ENCODE measurements at regions not wholly inside any gene's neighbourhood (a gene's known extent, or its start where the extent isn't known, plus 50 kb on each side); places are given as distances from the start of the nearest gene placed in this dataset.
A peak's percentile ranks its signal among the peaks of the same experiment; 100 is the strongest.

DNA sequence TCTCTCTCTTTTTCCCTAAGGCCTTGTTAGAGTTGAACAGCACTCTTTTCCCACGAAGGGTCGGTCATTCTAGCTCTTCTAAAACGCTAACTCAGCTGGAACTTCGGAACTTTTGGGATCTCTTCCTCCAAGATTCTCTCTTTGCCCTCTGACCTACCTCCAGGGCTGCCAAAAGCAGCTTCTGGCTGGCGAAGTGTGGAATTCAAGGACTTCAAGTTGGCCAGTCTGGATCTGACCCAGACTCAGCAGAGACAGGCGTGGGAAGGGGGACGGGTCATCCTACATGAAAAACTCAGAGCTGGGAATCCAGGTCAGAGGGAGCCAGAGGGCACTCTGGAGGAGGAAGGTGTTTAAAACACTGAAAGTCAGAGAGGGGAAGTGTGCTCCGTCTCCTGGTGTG lies 305.5 kb upstream of the HDAC4 start:
- peaks cover 3% of the 10 kb centered on the region; the same call in 1 of the 3 replicates for H3K9me3 Mint-ChIP-seq
- H3K36me3 Mint-ChIP-seq (ENCODE audit: low read depth), result peaks cover 2% of the 10 kb centered on the region; the same call in 2 of the 3 replicates
- no peak overlapping the region for H3K27ac Mint-ChIP-seq
- Histone ChIP-seq H3K27ac (ENCODE audit: low read depth) (no peak overlapping the region), H3F3A (replicated peaks; ENCODE audit: low read depth) (no peaks in the 10 kb centered on the region), H3K27me3 (ENCODE audit: insufficient read depth) (no peaks in the 10 kb centered on the region), H3K9me2 (ENCODE audit: insufficient read depth) (no peaks in the 10 kb centered on the region), H3K79me2 (replicated peaks; ENCODE audit: insufficient read depth) (no peaks in the 10 kb centered on the region), H3K4me3 (no peak overlapping the region), H3K4me2 (no peak overlapping the region), H2AFZ (peak overlapping the region; percentile 74), H3K36me3 (ENCODE audit: insufficient read depth) (no peaks in the 10 kb centered on the region), H3K4me1 (ENCODE audit: insufficient read depth) (no peaks in the 10 kb centered on the region), H4K20me1 (replicated peaks; ENCODE audit: insufficient read depth) (no peaks in the 10 kb centered on the region)
- peaks cover 7% of the 10 kb centered on the region for H3K4me1 Mint-ChIP-seq
- H3K4me3 Mint-ChIP-seq, result no peak overlapping the region
- no peak for TF ChIP-seq CREB1 (CRISPR knock-in tag; IDR thresholded peaks at IDR 0.05; ENCODE audit: low read depth)
- TF ChIP-seq, protein P1, sequence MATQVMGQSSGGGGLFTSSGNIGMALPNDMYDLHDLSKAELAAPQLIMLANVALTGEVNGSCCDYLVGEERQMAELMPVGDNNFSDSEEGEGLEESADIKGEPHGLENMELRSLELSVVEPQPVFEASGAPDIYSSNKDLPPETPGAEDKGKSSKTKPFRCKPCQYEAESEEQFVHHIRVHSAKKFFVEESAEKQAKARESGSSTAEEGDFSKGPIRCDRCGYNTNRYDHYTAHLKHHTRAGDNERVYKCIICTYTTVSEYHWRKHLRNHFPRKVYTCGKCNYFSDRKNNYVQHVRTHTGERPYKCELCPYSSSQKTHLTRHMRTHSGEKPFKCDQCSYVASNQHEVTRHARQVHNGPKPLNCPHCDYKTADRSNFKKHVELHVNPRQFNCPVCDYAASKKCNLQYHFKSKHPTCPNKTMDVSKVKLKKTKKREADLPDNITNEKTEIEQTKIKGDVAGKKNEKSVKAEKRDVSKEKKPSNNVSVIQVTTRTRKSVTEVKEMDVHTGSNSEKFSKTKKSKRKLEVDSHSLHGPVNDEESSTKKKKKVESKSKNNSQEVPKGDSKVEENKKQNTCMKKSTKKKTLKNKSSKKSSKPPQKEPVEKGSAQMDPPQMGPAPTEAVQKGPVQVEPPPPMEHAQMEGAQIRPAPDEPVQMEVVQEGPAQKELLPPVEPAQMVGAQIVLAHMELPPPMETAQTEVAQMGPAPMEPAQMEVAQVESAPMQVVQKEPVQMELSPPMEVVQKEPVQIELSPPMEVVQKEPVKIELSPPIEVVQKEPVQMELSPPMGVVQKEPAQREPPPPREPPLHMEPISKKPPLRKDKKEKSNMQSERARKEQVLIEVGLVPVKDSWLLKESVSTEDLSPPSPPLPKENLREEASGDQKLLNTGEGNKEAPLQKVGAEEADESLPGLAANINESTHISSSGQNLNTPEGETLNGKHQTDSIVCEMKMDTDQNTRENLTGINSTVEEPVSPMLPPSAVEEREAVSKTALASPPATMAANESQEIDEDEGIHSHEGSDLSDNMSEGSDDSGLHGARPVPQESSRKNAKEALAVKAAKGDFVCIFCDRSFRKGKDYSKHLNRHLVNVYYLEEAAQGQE (IDR thresholded peaks at IDR 0.05; ENCODE audit: unreplicated experiment), result no peak
- TF ChIP-seq, protein P2, sequence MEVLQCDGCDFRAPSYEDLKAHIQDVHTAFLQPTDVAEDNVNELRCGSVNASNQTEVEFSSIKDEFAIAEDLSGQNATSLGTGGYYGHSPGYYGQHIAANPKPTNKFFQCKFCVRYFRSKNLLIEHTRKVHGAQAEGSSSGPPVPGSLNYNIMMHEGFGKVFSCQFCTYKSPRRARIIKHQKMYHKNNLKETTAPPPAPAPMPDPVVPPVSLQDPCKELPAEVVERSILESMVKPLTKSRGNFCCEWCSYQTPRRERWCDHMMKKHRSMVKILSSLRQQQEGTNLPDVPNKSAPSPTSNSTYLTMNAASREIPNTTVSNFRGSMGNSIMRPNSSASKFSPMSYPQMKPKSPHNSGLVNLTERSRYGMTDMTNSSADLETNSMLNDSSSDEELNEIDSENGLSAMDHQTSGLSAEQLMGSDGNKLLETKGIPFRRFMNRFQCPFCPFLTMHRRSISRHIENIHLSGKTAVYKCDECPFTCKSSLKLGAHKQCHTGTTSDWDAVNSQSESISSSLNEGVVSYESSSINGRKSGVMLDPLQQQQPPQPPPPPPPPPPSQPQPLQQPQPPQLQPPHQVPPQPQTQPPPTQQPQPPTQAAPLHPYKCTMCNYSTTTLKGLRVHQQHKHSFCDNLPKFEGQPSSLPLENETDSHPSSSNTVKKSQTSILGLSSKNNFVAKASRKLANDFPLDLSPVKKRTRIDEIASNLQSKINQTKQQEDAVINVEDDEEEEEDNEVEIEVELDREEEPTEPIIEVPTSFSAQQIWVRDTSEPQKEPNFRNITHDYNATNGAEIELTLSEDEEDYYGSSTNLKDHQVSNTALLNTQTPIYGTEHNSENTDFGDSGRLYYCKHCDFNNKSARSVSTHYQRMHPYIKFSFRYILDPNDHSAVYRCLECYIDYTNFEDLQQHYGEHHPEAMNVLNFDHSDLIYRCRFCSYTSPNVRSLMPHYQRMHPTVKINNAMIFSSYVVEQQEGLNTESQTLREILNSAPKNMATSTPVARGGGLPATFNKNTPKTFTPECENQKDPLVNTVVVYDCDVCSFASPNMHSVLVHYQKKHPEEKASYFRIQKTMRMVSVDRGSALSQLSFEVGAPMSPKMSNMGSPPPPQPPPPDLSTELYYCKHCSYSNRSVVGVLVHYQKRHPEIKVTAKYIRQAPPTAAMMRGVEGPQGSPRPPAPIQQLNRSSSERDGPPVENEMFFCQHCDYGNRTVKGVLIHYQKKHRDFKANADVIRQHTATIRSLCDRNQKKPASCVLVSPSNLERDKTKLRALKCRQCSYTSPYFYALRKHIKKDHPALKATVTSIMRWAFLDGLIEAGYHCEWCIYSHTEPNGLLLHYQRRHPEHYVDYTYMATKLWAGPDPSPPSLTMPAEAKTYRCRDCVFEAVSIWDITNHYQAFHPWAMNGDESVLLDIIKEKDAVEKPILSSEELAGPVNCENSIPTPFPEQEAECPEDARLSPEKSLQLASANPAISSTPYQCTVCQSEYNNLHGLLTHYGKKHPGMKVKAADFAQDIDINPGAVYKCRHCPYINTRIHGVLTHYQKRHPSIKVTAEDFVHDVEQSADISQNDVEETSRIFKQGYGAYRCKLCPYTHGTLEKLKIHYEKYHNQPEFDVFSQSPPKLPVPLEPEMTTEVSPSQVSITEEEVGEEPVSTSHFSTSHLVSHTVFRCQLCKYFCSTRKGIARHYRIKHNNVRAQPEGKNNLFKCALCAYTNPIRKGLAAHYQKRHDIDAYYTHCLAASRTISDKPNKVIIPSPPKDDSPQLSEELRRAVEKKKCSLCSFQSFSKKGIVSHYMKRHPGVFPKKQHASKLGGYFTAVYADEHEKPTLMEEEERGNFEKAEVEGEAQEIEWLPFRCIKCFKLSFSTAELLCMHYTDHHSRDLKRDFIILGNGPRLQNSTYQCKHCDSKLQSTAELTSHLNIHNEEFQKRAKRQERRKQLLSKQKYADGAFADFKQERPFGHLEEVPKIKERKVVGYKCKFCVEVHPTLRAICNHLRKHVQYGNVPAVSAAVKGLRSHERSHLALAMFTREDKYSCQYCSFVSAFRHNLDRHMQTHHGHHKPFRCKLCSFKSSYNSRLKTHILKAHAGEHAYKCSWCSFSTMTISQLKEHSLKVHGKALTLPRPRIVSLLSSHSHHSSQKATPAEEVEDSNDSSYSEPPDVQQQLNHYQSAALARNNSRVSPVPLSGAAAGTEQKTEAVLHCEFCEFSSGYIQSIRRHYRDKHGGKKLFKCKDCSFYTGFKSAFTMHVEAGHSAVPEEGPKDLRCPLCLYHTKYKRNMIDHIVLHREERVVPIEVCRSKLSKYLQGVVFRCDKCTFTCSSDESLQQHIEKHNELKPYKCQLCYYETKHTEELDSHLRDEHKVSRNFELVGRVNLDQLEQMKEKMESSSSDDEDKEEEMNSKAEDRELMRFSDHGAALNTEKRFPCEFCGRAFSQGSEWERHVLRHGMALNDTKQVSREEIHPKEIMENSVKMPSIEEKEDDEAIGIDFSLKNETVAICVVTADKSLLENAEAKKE (CRISPR knock-in tag; IDR thresholded peaks at IDR 0.05), result no peak
- no peak for TF ChIP-seq STAT1 (IDR thresholded peaks at IDR 0.05; ENCODE audit: unreplicated experiment)
- no peak for TF ChIP-seq NANOG (IDR thresholded peaks at IDR 0.05; ENCODE audit: borderline replicate concordance)
- TF ChIP-seq ETS1 (IDR thresholded peaks at IDR 0.05), result no peak
- TF ChIP-seq JUNB (IDR thresholded peaks at IDR 0.05; ENCODE audit: unreplicated experiment), result no peak
- no peak for TF ChIP-seq POLR2AphosphoS5 (IDR thresholded peaks at IDR 0.05; ENCODE audit: low read depth)
- no peak for TF ChIP-seq EZH2 (IDR thresholded peaks at IDR 0.05; ENCODE audit: low read depth, unreplicated experiment)
- TF ChIP-seq ZNF114 (CRISPR knock-in tag; IDR thresholded peaks at IDR 0.05), result no peak
- no peak for TF ChIP-seq EZH2phosphoT487 (IDR thresholded peaks at IDR 0.05; ENCODE audit: unreplicated experiment)
- no peak for TF ChIP-seq CTCF (conservative IDR thresholded peaks at IDR 0.05; ENCODE audit: low read depth in 2 of 2)
- no peak for TF ChIP-seq ZNF331 (CRISPR knock-in tag; IDR thresholded peaks at IDR 0.05; ENCODE audit: low read depth)
- DNase-seq (ENCODE audit: low spot score) (no peak), ATAC-seq (peak; percentile 30; the same call in 2 of the 3 replicates)
- H3K27me3 Mint-ChIP-seq (ENCODE audit: insufficient read depth, low read depth, poor library complexity), result peaks cover 10% of the 10 kb centered on the region
